ENCODE measurements at regions not wholly inside any gene's neighbourhood (a gene's known extent, or its start where the extent isn't known, plus 50 kb on each side); places are given as distances from the start of the nearest gene placed in this dataset.

DNA sequence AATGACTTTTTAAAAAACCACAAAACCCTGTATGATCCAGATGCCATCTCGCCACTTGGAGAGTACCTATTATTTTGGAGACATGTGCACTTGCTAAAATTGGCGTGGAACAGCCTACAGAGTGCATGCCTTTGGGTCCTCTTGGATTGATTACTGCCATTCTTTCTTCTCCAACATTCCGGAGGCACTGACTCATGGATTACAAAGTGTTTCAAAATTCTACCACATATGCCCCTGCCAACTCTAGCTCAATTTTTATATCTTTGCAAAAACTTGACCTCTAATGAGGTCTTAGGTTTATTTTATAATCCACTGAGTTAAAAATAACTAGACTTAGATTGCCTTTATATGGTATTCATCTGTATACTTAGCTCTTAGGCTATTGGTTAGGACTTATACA is 55.8 kb upstream of the KIF5B start:
- Histone ChIP-seq H2AK5ac (ENCODE audit: low read length) (no peak overlapping the region), H3K4me1 (ENCODE audit: control insufficient read depth in 1 of 2, insufficient read depth in 2 of 2, low read length in 2 of 2) (peaks cover 0 to 2% of the 10 kb centered on the region in 2 experiments), H2BK12ac (ENCODE audit: low read length) (no peak overlapping the region), H3K14ac (ENCODE audit: low read length) (no peak overlapping the region), H3K4me2 (ENCODE audit: low read length) (no peak overlapping the region), H3K36me3 (ENCODE audit: control insufficient read depth in 1 of 2, insufficient read depth in 2 of 2, low read length in 2 of 2) (no peaks in the 10 kb centered on the region), H3K18ac (ENCODE audit: low read length) (no peak overlapping the region), H3K4me3 (ENCODE audit: low read depth, low read length) (no peak overlapping the region), H3K9ac (ENCODE audit: low read length) (no peak overlapping the region), H3K23ac (ENCODE audit: low read length) (no peak overlapping the region), H3K4ac (ENCODE audit: low read depth, low read length) (no peak overlapping the region), H3K9me3 (ENCODE audit: insufficient read depth, low read depth, low read length) (no peaks in the 10 kb centered on the region), H2AFZ (ENCODE audit: insufficient read depth, low read length, poor library complexity) (no peak overlapping the region), H2BK5ac (ENCODE audit: low read depth, low read length, poor library complexity) (no peak overlapping the region), H3K79me2 (ENCODE audit: control insufficient read depth, insufficient read depth, low read length, poor library complexity) (no peaks in the 10 kb centered on the region), H4K8ac (ENCODE audit: low read depth, low read length) (no peak overlapping the region), H2BK120ac (ENCODE audit: insufficient read depth, low read length, poor library complexity) (no peak overlapping the region), H3K27ac (ENCODE audit: low read depth, low read length) (no peak overlapping the region), H3K79me1 (ENCODE audit: low read length) (peaks cover 1% of the 10 kb centered on the region), H3K27me3 (ENCODE audit: insufficient read depth, low read length) (no peaks in the 10 kb centered on the region), H4K12ac (ENCODE audit: low read depth, low read length) (no peak overlapping the region), H4K91ac (ENCODE audit: low read depth, low read length) (no peak overlapping the region)
- peak; percentile 2 to 50 for DNase-seq
- WGBS (ENCODE audit: extremely low coverage, insufficient coverage, insufficient read length), result no CpG with 5 or more reads among the region's 3 CpGs

DNA sequence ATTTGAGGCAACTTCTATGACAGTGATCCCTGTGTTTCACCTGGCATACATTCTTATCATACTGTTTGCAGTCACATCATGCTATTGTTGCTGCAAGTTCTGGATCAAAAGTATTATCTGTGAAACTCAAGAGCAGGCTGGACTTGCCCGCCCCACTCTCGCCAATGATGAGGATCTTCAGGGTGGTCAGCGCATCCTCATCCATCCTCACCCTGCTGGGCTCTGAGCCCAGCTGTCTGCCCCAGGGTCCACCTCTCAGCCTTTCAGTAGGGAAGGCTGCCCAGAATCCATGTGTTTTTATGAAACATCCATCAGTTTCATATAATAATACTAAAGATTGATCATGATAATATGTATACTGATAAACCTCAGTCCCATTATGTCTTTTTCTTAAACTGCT is 55.4 kb upstream of the KIF5B start:
- H2AFZ ChIP-seq (ENCODE audit: insufficient read depth, low read length, poor library complexity), result no peak overlapping the region
- no peak overlapping the region for H3K4ac ChIP-seq (ENCODE audit: low read depth, low read length)
- peaks cover 1% of the 10 kb centered on the region for H3K79me1 ChIP-seq (ENCODE audit: low read length)
- no peak overlapping the region for H4K12ac ChIP-seq (ENCODE audit: low read depth, low read length)
- no peak overlapping the region for H3K4me3 ChIP-seq (ENCODE audit: low read depth, low read length)
- H3K4me1 ChIP-seq (ENCODE audit: control insufficient read depth in 1 of 2, insufficient read depth in 2 of 2, low read length in 2 of 2), result peaks cover 0 to 2% of the 10 kb centered on the region in 2 experiments
- no peak overlapping the region for H2AK5ac ChIP-seq (ENCODE audit: low read length)
- H3K27ac ChIP-seq (ENCODE audit: low read depth, low read length), result no peak overlapping the region
- H2BK120ac ChIP-seq (ENCODE audit: insufficient read depth, low read length, poor library complexity), result no peak overlapping the region
- no peak overlapping the region for H3K9ac ChIP-seq (ENCODE audit: low read length)
- H3K23ac ChIP-seq (ENCODE audit: low read length), result no peak overlapping the region
- H2BK5ac ChIP-seq (ENCODE audit: low read depth, low read length, poor library complexity), result no peak overlapping the region
- H3K18ac ChIP-seq (ENCODE audit: low read length), result no peak overlapping the region
- H4K8ac ChIP-seq (ENCODE audit: low read depth, low read length), result no peak overlapping the region
- no peak overlapping the region for H4K91ac ChIP-seq (ENCODE audit: low read depth, low read length)
- peak in 1 of 2 donors; percentile 5 for DNase-seq
- no peak overlapping the region for H2BK12ac ChIP-seq (ENCODE audit: low read length)
- H3K79me2 ChIP-seq (ENCODE audit: control insufficient read depth, insufficient read depth, low read length, poor library complexity), result no peaks in the 10 kb centered on the region
- no peaks in the 10 kb centered on the region for H3K9me3 ChIP-seq (ENCODE audit: insufficient read depth, low read depth, low read length)
- no peaks in the 10 kb centered on the region for H3K36me3 ChIP-seq (ENCODE audit: control insufficient read depth in 1 of 2, insufficient read depth in 2 of 2, low read length in 2 of 2)
- no peak overlapping the region for H3K14ac ChIP-seq (ENCODE audit: low read length)
- WGBS (ENCODE audit: extremely low coverage, insufficient coverage, insufficient read length), result no CpG with 5 or more reads among the region's 3 CpGs
- H3K27me3 ChIP-seq (ENCODE audit: insufficient read depth, low read length), result no peaks in the 10 kb centered on the region
- H3K4me2 ChIP-seq (ENCODE audit: low read length), result no peak overlapping the region

DNA sequence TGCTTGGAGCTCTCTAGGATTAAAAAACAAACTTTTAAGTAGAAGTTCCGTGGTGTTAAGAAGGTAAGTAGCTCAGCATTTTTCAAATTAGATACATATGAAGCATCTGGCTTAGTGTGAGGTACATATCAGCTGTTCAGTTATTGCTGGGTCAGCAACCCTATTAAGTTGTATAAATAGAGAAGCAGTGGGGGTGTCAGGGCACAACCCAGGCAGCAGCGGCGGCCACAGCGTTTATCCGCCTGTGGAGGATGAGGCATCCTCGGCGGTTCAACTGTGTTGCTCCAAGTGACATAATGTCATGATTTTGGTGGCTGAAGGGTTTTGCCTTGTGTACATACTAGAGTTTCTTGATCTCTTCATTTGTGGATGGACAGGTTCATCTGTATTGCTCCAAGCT is 54.6 kb upstream of the KIF5B start:
- Histone ChIP-seq H3K27me3 (ENCODE audit: insufficient read depth, low read length) (no peaks in the 10 kb centered on the region), H3K27ac (ENCODE audit: low read depth, low read length) (no peak overlapping the region), H3K4me3 (ENCODE audit: low read depth, low read length) (no peak overlapping the region), H3K79me1 (ENCODE audit: low read length) (peaks cover 1% of the 10 kb centered on the region), H2BK12ac (ENCODE audit: low read length) (no peak overlapping the region), H4K8ac (ENCODE audit: low read depth, low read length) (no peak overlapping the region), H2AK5ac (ENCODE audit: low read length) (no peak overlapping the region), H3K9ac (ENCODE audit: low read length) (no peak overlapping the region), H3K79me2 (ENCODE audit: control insufficient read depth, insufficient read depth, low read length, poor library complexity) (no peaks in the 10 kb centered on the region), H3K9me3 (ENCODE audit: insufficient read depth, low read depth, low read length) (no peaks in the 10 kb centered on the region), H3K4me2 (ENCODE audit: low read length) (no peak overlapping the region), H4K12ac (ENCODE audit: low read depth, low read length) (no peak overlapping the region), H3K4ac (ENCODE audit: low read depth, low read length) (no peak overlapping the region), H4K91ac (ENCODE audit: low read depth, low read length) (no peak overlapping the region), H3K36me3 (ENCODE audit: control insufficient read depth in 1 of 2, insufficient read depth in 2 of 2, low read length in 2 of 2) (no peaks in the 10 kb centered on the region), H3K14ac (ENCODE audit: low read length) (no peak overlapping the region), H2BK120ac (ENCODE audit: insufficient read depth, low read length, poor library complexity) (no peak overlapping the region), H3K4me1 (ENCODE audit: control insufficient read depth in 1 of 2, insufficient read depth in 2 of 2, low read length in 2 of 2) (peaks cover 0 to 2% of the 10 kb centered on the region in 2 experiments), H3K18ac (ENCODE audit: low read length) (no peak overlapping the region), H3K23ac (ENCODE audit: low read length) (no peak overlapping the region), H2BK5ac (ENCODE audit: low read depth, low read length, poor library complexity) (no peak overlapping the region), H2AFZ (ENCODE audit: insufficient read depth, low read length, poor library complexity) (no peak overlapping the region)
- WGBS (ENCODE audit: extremely low coverage, insufficient coverage, insufficient read length), result no CpG with 5 or more reads among the region's 7 CpGs
- DNase-seq, result no peak

DNA sequence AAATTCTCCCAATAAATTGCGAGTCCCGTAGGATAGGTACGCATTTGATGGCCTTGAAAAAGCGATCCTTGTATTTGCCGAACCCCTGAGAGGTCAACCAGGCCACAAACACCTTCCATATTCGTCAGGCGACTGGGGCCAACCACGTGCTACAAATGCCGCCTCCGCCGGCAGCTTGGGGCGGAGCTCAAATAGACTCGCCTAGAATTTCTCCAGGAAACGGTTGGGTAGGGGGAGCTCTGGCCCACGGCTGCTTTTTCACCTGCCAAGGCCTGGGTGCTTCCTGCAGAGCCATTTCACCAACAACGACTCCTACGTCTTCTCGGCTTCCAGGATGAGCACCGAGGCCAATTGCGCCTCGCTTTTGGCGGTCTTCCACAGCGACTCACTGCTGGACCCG is 53.4 kb upstream of the KIF5B start:
- no peak overlapping the region for H3K18ac ChIP-seq (ENCODE audit: low read length)
- no peak overlapping the region for H3K23ac ChIP-seq (ENCODE audit: low read length)
- H3K36me3 ChIP-seq (ENCODE audit: control insufficient read depth in 1 of 2, insufficient read depth in 2 of 2, low read length in 2 of 2), result no peaks in the 10 kb centered on the region
- DNase-seq, result no peak
- no peak overlapping the region for H2AK5ac ChIP-seq (ENCODE audit: low read length)
- H3K4ac ChIP-seq (ENCODE audit: low read depth, low read length), result no peak overlapping the region
- no peak overlapping the region for H4K91ac ChIP-seq (ENCODE audit: low read depth, low read length)
- H3K79me1 ChIP-seq (ENCODE audit: low read length), result peaks cover 1% of the 10 kb centered on the region
- H3K9ac ChIP-seq (ENCODE audit: low read length), result no peak overlapping the region
- peaks cover 0 to 2% of the 10 kb centered on the region in 2 experiments for H3K4me1 ChIP-seq (ENCODE audit: control insufficient read depth in 1 of 2, insufficient read depth in 2 of 2, low read length in 2 of 2)
- no CpG with 5 or more reads among the region's 24 CpGs for WGBS (ENCODE audit: extremely low coverage, insufficient coverage, insufficient read length)
- no peak overlapping the region for H3K4me3 ChIP-seq (ENCODE audit: low read depth, low read length)
- H2BK120ac ChIP-seq (ENCODE audit: insufficient read depth, low read length, poor library complexity), result no peak overlapping the region
- no peaks in the 10 kb centered on the region for H3K9me3 ChIP-seq (ENCODE audit: insufficient read depth, low read depth, low read length)
- no peak overlapping the region for H4K8ac ChIP-seq (ENCODE audit: low read depth, low read length)
- H3K27ac ChIP-seq (ENCODE audit: low read depth, low read length), result no peak overlapping the region
- H4K12ac ChIP-seq (ENCODE audit: low read depth, low read length), result no peak overlapping the region
- no peaks in the 10 kb centered on the region for H3K27me3 ChIP-seq (ENCODE audit: insufficient read depth, low read length)
- H2BK12ac ChIP-seq (ENCODE audit: low read length), result no peak overlapping the region
- no peak overlapping the region for H3K14ac ChIP-seq (ENCODE audit: low read length)
- no peak overlapping the region for H3K4me2 ChIP-seq (ENCODE audit: low read length)
- H2AFZ ChIP-seq (ENCODE audit: insufficient read depth, low read length, poor library complexity), result no peak overlapping the region
- H2BK5ac ChIP-seq (ENCODE audit: low read depth, low read length, poor library complexity), result no peak overlapping the region
- H3K79me2 ChIP-seq (ENCODE audit: control insufficient read depth, insufficient read depth, low read length, poor library complexity), result no peaks in the 10 kb centered on the region
